AG04449 (cell line): ENCODE measurements at regions not wholly inside any gene's neighbourhood (a gene's known extent, or its start where the extent isn't known, plus 50 kb on each side); places are given as distances from the start of the nearest gene placed in this dataset.

Experiments used
- CTCF ChIA-PET: fragments of 350-600 bp; formaldehyde crosslinking; extraction: SDS; loops from one replicate; lab custom pipeline; 2021; ENCODE audit warnings: antibody characterized with exemption; lab: Yijun Ruan, JAX
- POLR2A ChIA-PET: fragments of 400-600, 350-600 bp; formaldehyde crosslinking; extraction: SDS; loops from one replicate; lab custom pipeline; 2020; ENCODE audit warnings: antibody characterized with exemption, inconsistent platforms; lab: Yijun Ruan, JAX
- DNase-seq: peaks from one replicate; pipeline ENCODE4 v3.0.0-alpha.2; 2010; ENCODE audit warnings: low read depth, low spot score
- H3K4me3 ChIP-seq: 2 replicates; pipeline ENCODE4 v1.5.1; 2011; ENCODE audit warnings: low read depth, mild to moderate bottlenecking, control low read depth, low read length
- TF ChIP-seq, protein P1 (sequence below): IDR thresholded peaks from one replicate; pipeline ENCODE4 v1.5.1; 2011; ENCODE audit warnings: mild to moderate bottlenecking, moderate library complexity, low read length, control low read depth, inconsistent platforms; ENCODE audit not compliant: insufficient read depth; ENCODE audit errors: missing control alignments

DNA sequence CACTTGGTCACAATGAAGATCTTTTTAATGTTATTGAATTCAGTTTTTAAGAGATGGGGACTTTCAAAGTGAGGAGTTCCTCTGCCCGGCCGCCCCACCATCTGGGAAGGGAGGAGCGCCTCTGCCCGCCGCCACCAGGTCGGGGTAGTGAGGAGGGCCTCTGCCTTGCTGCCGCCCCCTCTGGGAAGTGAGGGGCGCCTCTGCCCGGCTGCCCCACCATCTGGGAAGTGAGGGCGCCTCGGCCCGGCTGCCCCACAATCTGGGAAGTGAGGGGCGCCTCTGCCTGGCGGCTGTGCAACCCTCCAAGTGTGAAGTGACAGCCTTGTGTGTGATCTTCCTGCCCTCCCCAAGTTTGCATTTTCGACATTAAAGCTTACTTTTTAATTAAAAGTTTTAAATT is 899.3 kb downstream of the TRIB2 start:
- CTCF ChIA-PET = no interaction called here
- DNase-seq = no peak
- no peak overlapping the region for H3K4me3 ChIP-seq
- POLR2A ChIA-PET = no interaction called here
- TF ChIP-seq, protein P1, sequence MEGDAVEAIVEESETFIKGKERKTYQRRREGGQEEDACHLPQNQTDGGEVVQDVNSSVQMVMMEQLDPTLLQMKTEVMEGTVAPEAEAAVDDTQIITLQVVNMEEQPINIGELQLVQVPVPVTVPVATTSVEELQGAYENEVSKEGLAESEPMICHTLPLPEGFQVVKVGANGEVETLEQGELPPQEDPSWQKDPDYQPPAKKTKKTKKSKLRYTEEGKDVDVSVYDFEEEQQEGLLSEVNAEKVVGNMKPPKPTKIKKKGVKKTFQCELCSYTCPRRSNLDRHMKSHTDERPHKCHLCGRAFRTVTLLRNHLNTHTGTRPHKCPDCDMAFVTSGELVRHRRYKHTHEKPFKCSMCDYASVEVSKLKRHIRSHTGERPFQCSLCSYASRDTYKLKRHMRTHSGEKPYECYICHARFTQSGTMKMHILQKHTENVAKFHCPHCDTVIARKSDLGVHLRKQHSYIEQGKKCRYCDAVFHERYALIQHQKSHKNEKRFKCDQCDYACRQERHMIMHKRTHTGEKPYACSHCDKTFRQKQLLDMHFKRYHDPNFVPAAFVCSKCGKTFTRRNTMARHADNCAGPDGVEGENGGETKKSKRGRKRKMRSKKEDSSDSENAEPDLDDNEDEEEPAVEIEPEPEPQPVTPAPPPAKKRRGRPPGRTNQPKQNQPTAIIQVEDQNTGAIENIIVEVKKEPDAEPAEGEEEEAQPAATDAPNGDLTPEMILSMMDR = no peak

- no peak for DNase-seq
- TF ChIP-seq, protein P1 = no peak
- no peak overlapping the region for H3K4me3 ChIP-seq
- ChIA-PET POLR2A (no interaction called here), CTCF (no interaction called here)
Observed at GRCh38 chr2:13616616-13617015, 899.9 kb downstream of the TRIB2 start.

DNA sequence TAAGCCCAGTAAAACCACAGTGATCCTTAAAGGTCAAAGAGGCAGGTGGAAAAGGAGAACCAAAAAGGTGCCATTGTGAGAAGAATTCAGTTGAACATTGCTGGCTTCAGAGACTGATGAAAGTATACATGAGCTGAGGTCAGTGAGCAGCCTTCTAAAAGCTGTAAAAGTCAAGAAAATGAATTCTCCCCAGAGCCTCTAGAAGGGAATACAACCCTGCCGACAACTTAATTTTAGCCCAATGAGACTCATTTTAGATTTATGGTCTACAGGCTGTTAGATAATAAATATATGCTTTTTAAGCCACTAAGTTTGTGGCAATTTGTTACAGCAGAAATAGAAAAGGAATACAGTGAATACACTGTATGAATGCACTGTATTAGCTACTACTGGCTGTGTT is 911.4 kb downstream of the TRIB2 start:
- ChIA-PET CTCF (no interaction called here), POLR2A (no interaction called here)
- no peak overlapping the region for H3K4me3 ChIP-seq
- no peak for DNase-seq
- TF ChIP-seq, protein P1 = no peak

GRCh38 chr2:13638181-13638580 is 921.4 kb downstream of the TRIB2 start:
- TF ChIP-seq, protein P1 = no peak
- no peak overlapping the region for H3K4me3 ChIP-seq
- CTCF ChIA-PET = no interaction called here
- POLR2A ChIA-PET = no interaction called here
- DNase-seq = no peak

- DNase-seq = no peak
- no peak overlapping the region for H3K4me3 ChIP-seq
- TF ChIP-seq, protein P1 = no peak
- POLR2A ChIA-PET = no interaction called here
- CTCF ChIA-PET = no interaction called here
Observed at GRCh38 chr2:13649918-13650317, 933.2 kb downstream of the TRIB2 start.

DNA sequence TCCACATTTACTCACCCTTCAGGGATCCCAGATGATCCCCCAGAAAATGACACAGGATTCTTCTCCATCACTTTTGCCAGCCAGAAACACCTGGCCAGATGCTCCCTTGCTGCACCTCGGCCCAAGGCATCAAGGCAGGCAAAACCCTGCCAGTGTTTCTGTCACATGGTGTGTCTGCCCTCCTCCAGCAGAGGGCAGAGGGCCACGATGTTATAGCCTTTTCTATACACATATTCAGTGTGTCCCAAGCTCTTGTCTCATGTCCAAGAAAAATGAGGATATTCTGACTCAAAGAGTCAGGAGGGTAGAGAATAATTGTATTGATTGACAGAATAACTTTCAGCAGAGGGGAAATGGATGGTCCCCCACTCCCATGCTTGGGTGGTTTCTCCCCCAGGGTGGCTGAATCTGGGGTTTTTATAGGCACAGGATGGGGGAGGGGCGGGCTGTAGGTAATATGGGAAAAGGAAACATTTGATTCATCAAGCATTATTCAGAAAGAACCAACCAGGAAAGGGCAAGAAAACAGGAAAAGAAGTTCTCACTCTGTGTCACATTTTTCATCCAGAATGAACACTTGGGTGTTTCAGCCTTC is 933.9 kb downstream of the TRIB2 start:
- DNase-seq = no peak
- POLR2A ChIA-PET = no interaction called here
- H3K4me3 ChIP-seq = no peak overlapping the region
- CTCF ChIA-PET = no interaction called here
- TF ChIP-seq, protein P1 = no peak
